Progenitor cell of endocrine pancreas (in vitro differentiated cells): ENCODE measurements at regions not wholly inside any gene's neighbourhood (a gene's known extent, or its start where the extent isn't known, plus 50 kb on each side); places are given as distances from the start of the nearest gene placed in this dataset.

Experiments
- DNase-seq: peaks from one replicate; pipeline ENCODE4 v3.0.0; 2021; ENCODE audit warnings: low spot score; ENCODE audit not compliant: unreplicated experiment
- H3K27ac Mint-ChIP-seq: 2 replicates; pipeline ENCODE4 v1.8.0; 2021; ENCODE audit warnings: mild to moderate bottlenecking, moderate library complexity, mixed read lengths
- H3K27me3 Mint-ChIP-seq: 2 replicates; pipeline ENCODE4 v1.8.0; 2021; ENCODE audit warnings: mixed read lengths
- H3K36me3 Mint-ChIP-seq: 2 replicates; pipeline ENCODE4 v1.8.0; 2022; ENCODE audit warnings: mixed read lengths; ENCODE audit not compliant: insufficient read depth
- H3K4me1 Mint-ChIP-seq: 2 replicates; pipeline ENCODE4 v1.8.0; 2021; ENCODE audit warnings: low read depth, mixed read lengths
- H3K4me3 Mint-ChIP-seq: 2 replicates; pipeline ENCODE4 v1.8.0; 2021; ENCODE audit warnings: low read depth, mild to moderate bottlenecking, moderate library complexity, mixed read lengths
- H3K9me3 Mint-ChIP-seq: 2 replicates; pipeline ENCODE4 v1.8.0; 2021; ENCODE audit warnings: low read depth, mixed read lengths
- CTCF ChIP-seq: fragments of 200-600 bp; sonication (generic); IDR thresholded peaks from one replicate; pipeline ENCODE4 v1.5.0; 2021; ENCODE audit warnings: antibody characterized with exemption, mild to moderate bottlenecking; ENCODE audit not compliant: unreplicated experiment

DNA sequence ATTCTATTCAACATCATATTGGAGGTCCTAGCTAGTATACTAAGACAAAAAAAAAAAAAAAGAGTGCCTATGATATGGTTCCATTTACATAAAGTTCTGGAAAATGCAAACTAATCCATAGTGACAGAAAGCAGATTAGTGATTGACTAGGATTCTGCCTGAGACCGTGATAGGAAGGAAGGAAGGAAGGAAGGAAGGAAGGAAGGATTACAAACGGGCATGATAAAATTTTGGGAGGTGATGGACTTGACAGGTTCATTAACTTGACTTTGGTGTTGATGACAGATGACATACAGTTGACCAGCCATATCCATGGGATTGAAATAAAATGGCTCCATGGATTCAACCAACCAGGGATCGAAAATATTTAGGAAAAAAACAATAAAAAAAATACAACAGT, 79.1 kb upstream of the MAN2A1 start:
- Mint-ChIP-seq H3K4me1 (peaks cover 3% of the 10 kb centered on the region), H3K27me3 (no peaks in the 10 kb centered on the region), H3K27ac (no peak overlapping the region), H3K9me3 (no peaks in the 10 kb centered on the region), H3K4me3 (no peak overlapping the region), H3K36me3 (no peaks in the 10 kb centered on the region)
- no peak for DNase-seq
- no peak for TF ChIP-seq CTCF

- no peak overlapping the region for H3K27ac Mint-ChIP-seq
- H3K27me3 Mint-ChIP-seq: no peaks in the 10 kb centered on the region
- peaks cover 10% of the 10 kb centered on the region for H3K4me1 Mint-ChIP-seq
- no peak overlapping the region for H3K4me3 Mint-ChIP-seq
- H3K36me3 Mint-ChIP-seq: no peaks in the 10 kb centered on the region
- H3K9me3 Mint-ChIP-seq: no peaks in the 10 kb centered on the region
- DNase-seq: no peak
- TF ChIP-seq CTCF: no peak
These were observed 84.5 kb upstream of the MAN2A1 start for GRCh38 chr5:109605207-109605730.

DNA sequence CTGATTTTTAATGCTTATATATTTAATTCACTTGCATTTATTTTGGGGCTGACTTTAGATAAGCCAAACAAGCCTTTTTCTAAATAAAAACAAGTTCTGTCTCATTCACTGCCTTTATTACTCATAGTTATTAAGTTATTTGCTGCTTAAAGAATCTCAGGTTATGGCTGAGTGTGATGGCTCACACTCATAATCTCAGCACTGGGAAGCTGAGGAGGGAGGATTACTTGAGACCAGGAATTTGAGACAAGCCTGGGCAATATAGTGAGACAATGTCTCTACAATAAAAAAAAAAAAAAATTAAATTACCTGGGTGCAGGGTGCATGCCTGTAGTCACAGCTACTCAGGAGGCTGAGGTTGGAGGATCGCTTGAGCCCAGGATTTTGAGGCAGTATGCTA, 85.0 kb upstream of the MAN2A1 start:
- DNase-seq: no peak
- H3K27me3 Mint-ChIP-seq: no peaks in the 10 kb centered on the region
- H3K27ac Mint-ChIP-seq: no peak overlapping the region
- H3K4me1 Mint-ChIP-seq: peaks cover 10% of the 10 kb centered on the region
- H3K36me3 Mint-ChIP-seq: no peaks in the 10 kb centered on the region
- TF ChIP-seq CTCF: no peak
- H3K4me3 Mint-ChIP-seq: no peak overlapping the region
- H3K9me3 Mint-ChIP-seq: no peaks in the 10 kb centered on the region

DNA sequence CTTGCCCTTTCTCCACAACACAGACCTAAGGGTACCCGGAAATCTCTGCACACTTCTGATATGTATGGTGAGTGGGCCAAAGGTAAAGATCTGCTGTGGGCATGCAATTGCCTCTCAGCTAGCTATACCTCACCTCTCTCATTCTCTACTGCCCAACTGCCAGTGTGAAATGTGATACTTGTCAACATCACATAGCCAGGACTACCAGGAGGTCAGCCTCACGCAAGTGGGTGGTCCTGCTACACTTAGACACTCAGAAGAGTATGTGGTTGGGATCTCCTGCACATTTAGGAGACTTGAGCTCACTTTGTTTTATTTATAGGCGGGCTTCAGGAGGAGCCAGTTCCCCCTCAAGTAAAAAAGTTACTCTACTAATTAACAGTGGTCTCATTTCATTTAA, 88.0 kb upstream of the MAN2A1 start:
- DNase-seq: no peak
- Mint-ChIP-seq H3K36me3 (no peaks in the 10 kb centered on the region), H3K4me3 (no peak overlapping the region), H3K27ac (no peak overlapping the region), H3K4me1 (peaks cover 10% of the 10 kb centered on the region), H3K27me3 (no peaks in the 10 kb centered on the region), H3K9me3 (no peaks in the 10 kb centered on the region)
- no peak for TF ChIP-seq CTCF

DNA sequence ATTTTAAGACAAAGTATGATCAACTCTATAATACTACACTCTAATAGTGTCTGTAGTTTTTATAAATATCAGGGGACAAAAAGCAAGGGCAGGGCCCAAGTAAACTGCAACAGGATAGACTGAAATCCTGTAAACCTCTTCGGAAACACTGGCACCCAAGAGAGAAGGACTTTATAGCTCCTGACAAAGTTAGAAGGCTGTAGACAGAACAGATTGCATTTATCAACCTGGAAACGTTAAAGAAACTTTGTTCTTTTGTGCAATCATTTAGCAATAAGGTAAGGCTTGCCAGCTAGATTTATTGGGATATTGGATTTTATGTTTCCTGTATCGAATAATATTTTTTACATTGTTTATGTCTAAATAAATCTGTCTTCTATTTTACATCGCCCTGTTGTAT, 91.8 kb upstream of the MAN2A1 start:
- no peaks in the 10 kb centered on the region for H3K27me3 Mint-ChIP-seq
- no peak for DNase-seq
- H3K27ac Mint-ChIP-seq: no peak overlapping the region
- no peak for TF ChIP-seq CTCF
- H3K4me3 Mint-ChIP-seq: no peak overlapping the region
- no peaks in the 10 kb centered on the region for H3K36me3 Mint-ChIP-seq
- H3K4me1 Mint-ChIP-seq: peaks cover 10% of the 10 kb centered on the region
- no peaks in the 10 kb centered on the region for H3K9me3 Mint-ChIP-seq
